ENCODE measurements at regions not wholly inside any gene's neighbourhood (a gene's known extent, or its start where the extent isn't known, plus 50 kb on each side); places are given as distances from the start of the nearest gene placed in this dataset.
A peak's percentile ranks its signal among the peaks of the same experiment; 100 is the strongest.

DNA sequence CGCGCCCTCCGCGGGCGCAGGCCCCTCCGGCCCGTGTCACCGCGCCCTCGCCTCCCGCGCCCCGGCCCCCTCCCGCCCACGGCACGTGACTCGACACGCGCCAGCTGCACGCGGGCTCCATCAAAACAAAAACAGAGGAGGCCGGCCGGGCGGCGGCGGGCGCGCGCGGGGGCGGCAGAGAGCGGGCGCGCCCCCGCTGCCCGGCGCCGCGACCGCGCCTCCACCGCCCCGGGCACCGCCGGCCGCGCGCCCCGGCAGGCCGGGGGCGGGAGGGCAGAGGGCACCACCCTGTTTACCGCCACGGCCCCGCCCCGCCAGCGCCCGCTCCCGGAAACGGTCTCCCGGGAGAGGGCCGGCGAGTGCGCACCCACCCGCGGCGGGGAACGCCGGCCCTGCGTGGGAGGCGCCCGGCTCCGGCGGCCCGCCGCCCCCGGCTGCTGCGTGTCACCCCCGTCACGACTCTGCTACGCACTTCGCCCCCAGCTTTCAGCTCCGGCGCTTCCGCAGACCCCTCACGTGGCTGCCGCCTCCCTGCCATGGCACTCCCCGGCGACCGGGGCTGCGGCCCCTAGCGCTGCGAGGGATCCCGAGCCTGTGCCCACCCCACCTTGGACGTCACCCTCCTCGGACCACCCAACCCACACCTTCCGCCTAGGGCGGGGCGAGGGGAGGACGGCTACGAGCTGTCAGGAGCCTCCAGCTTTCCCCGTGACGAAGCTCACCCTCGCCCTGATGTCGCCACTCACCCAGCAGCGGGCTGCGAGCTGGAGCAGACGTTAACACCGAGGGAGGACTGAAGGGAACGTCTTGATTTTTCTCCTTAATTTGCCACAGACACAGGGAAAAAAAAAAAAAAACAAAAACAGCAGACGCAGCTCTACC lies 221.6 kb upstream of the MKLN1 start:
- DNase-seq (ENCODE audit: low read depth): peak; percentile 62

DNA sequence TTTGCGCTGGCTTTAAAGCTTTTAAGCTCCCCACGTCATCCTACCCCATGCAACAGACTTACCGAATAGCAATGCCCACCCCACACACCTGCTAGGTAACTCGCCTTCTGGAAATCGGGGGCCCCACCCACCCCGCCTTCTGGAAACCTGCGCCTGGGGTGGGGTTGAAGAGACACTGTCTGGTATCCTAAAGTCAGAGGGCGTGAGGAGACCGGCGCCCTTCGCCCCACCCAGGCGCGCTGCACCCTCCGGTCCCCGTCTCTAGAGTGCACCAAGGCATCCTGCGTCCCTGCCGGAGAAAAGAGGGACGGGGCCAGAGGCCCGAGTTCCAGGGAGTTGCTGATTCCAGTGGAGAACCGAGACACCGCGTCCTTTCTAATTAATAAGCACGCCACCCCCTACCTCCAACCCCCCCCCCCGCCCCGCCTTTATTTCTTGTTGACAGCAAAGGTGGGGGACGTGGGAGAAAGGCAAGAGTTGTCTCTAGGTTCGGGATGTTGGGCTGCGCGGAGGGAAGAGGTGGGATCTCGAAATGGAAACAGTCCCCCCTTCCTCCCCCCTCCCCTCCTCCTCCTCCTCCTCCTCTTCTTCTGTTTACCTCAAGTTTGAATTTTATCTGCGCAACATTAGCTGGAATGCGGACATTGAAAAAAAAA lies 220.9 kb upstream of the MKLN1 start:
- DNase-seq (ENCODE audit: low read depth): peak; percentile 34

- DNase-seq (ENCODE audit: low read depth): peak; percentile 85
Observed at GRCh38 chr7:131107337-131108211, 220.1 kb upstream of the MKLN1 start.

DNA sequence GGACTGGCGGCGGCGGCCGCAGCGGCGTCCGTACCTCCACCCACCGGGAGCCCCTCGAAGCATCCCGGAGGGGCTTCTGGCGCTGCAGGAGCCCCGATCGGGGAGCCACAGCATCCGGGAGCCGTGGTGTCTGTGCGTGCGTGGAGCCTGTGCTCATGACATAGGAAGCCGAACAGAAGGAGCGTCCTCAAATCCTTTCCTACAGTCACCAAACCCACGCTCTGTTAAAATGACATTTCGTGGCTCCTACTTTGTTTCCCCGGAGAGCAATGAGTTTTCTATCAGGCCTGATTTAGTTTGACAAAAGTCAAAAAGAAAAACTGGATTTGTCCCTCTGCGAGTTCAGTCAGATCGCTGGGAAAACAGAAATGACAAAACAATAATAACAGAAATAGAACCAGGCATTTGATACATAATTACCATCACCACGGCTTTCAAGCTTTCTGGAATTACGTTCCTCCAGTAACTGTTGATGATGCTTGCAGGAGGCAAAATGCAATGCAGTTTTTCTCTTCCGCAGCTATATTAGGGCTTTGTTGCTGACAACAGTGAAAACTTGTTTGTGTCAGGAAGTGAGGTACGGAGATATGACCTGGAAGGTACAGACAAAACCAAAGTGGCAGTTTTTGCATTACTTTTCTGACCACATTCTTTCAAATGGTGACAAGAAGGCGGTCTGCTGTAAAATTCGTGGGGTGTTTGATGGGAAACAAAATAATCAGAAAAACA lies 219.3 kb upstream of the MKLN1 start:
- peak; percentile 43 for DNase-seq (ENCODE audit: low read depth)

DNA sequence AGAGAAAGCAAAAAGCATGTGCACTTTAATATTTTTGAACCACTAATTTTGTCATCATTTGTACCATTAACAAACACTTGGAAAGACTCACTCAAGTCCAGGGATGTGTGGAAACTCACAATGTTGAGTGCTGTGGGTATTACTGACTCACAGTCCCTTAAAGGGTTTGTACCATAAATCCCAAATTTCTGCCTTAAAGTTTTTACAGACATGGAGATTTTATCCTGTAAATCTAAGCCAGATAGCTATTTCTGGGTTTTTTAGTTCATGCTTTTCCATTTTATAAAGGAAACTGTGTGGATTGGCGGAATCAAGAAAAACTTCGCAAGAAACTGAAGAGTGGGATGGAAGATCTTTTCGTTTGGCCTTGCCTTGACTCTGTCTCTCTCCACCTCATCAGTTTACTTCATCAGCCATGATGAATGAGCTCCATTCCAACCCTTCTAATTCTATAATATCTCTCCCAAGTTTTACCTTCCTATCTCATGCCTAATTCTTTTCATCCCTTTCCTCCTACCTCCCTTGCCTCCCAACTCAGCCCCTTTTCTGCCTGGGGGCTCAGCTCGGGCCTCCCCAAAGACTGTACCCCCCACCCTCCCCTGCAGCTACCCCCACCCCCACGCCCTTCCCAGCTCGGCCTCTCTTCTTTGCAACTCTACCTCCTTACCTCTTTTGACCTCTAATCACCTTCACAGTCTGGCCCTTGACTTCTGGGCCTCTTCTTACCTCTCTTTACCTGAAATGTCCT lies 218.5 kb upstream of the MKLN1 start:
- DNase-seq (ENCODE audit: low read depth): peak; percentile 63

DNA sequence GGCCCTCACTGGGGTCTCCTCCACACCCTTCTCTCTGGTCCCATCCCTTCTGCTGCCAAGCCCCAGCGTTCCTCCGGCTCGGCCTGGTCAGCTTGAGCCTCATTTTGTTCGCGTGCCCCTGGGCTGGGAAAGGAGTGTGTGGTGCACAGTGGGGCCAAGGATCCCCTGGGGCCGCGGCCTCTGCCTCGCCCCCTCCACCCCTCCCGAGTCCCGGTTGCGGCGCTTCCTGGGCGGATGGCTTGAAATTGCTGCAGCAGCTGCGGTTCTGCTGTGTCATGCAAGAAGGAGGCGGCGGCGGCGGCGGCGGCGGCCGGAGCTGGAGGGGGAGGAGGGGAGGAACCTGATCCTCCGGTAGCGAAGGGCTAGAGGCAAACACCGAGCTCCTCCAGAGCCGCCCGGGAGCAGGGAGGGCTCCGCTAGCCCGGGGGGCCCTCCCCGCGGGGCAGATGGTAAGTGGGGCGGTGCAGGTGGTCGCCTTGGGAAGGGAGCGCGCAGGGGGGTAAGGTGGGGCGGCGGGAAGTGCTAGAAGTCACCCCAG lies 217.8 kb upstream of the MKLN1 start:
- DNase-seq (ENCODE audit: low read depth): peak; percentile 95

DNA sequence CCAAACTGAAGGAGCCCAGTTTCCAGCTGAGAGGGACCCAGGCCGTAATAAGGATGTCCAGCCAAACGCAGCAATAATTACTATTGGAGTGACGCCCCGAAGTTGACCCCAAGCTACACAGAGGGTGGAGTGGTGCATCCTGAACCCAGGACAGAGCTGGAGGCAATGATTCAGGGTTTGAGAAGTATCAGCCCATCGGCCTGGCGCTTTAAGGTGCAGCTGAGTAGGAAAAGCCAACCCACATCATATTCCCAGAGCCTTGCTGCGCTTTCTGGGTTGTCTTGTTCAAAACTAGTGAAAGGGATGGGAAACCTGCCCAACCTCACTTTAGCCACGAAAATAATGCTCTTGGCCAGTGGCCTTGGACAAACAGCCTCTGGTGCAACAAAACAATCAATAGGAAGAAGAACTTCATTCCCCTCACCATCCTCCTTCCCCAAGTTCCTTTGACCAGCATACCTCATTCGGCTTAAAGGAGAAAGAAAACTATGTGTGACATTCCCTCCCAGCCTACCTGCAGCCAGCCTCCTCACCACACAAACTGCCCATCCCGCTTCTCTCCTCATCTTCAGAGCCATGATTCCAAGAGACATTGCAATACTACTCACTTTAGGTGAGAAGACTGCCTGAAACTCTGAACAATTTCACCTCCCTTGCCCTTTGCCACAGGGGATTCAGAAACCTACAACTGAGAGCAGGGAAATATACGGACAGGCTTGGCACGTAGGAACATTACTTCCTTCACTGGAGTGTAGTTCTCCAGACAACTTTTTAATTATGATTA lies 217.2 kb upstream of the MKLN1 start:
- DNase-seq (ENCODE audit: low read depth): peak; percentile 58

- peak; percentile 61 for DNase-seq (ENCODE audit: low read depth)
Observed at GRCh38 chr7:131111081-131111576, 216.5 kb upstream of the MKLN1 start.

GRCh38 chr7:131111792-131112191 lies 215.9 kb upstream of the MKLN1 start:
- DNase-seq (ENCODE audit: low read depth): no peak

- DNase-seq (ENCODE audit: low read depth): no peak
Observed at GRCh38 chr7:131112431-131112830, 215.2 kb upstream of the MKLN1 start.

DNA sequence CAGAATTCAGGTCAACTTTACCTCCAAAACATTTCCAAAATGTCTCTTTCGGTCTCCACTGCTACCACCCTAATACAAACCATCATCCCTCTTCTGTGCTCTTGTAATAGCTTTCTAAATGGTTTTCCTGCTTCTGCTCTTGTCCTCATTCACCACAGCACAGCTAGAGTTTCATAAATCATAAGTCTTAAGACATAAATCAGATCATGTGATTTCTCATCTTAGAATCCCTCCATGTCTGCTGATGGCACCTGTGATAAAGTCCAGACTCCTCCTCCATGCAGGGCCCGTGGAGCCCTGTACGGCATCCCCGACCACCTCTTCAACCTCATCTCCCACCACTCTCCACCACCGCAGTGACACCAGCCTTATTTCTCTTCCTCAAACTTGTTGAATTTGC lies 212.3 kb upstream of the MKLN1 start:
- no peak for DNase-seq (ENCODE audit: low read depth)

- DNase-seq (ENCODE audit: low read depth): no peak
Observed at GRCh38 chr7:131117439-131117838, 210.2 kb upstream of the MKLN1 start.

DNA sequence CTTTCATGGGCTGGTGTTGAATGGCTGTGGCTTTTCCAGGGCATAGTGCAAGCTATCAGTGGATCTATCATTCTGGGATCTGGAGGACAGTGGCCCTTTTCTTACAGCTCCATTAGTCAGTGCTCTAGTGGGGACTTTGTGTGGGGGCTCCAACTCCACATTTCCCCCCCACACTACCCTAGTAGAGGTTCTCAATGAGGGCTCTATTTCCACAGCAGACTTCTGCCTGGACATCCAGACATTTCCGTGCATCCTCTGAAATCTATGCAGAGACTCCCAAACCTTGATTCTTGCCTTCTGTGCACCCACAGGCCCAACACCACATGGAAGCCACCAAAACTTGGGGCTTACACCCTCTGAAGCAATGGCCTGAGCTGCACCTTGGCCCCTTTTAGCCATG lies 208.3 kb upstream of the MKLN1 start:
- no peak for DNase-seq (ENCODE audit: low read depth)

DNA sequence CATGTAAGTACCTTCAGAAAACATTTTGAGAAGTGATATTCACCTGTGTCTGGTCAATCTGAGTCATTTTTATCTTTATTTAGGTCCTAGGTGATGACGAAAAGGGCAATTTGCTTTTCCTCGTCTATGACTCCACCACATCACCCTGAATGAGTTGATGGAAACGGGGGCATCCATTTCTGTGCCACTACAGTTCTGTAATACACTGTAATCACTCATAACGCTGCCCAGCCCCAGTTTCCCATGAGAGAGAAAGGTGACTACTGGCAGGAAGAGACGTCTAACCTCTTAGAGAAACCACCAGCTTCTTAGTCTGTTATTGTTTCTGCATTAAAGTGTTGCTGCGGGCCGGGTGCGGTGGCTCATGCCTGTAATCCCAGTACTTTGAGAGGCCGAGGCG lies 205.3 kb upstream of the MKLN1 start:
- no peak for DNase-seq (ENCODE audit: low read depth)

GRCh38 chr7:131124001-131124629 lies 203.6 kb upstream of the MKLN1 start:
- DNase-seq (ENCODE audit: low read depth): no peak

GRCh38 chr7:131124867-131125266 lies 202.8 kb upstream of the MKLN1 start:
- DNase-seq (ENCODE audit: low read depth): no peak

GRCh38 chr7:131130324-131130723 lies 197.4 kb upstream of the MKLN1 start:
- no peak for DNase-seq (ENCODE audit: low read depth)

- DNase-seq (ENCODE audit: low read depth): no peak
Observed at GRCh38 chr7:131131012-131131745, 196.5 kb upstream of the MKLN1 start.
